ENCODE measurements at regions not wholly inside any gene's neighbourhood (a gene's known extent, or its start where the extent isn't known, plus 50 kb on each side); places are given as distances from the start of the nearest gene placed in this dataset.
A peak's percentile ranks its signal among the peaks of the same experiment; 100 is the strongest.

- Mint-ChIP-seq H3K9me3 (no peaks in the 10 kb centered on the region), H3K27me3 (ENCODE audit: low read depth) (peaks cover 2% of the 10 kb centered on the region), H3K36me3 (ENCODE audit: low read depth) (no peaks in the 10 kb centered on the region), H3K4me3 (no peak overlapping the region), H3K4me1 (peaks cover 32% of the 10 kb centered on the region), H3K27ac (ENCODE audit: unreplicated experiment) (no peak overlapping the region)
- no peak for TF ChIP-seq CTCF (conservative IDR thresholded peaks at IDR 0.05)
- DNase-seq (ENCODE audit: low read depth, low spot score), result no peak
These were observed 173.9 kb downstream of the FOXO1 start for GRCh38 chr13:40492511-40492910.

GRCh38 chr13:40494513-40494912 lies 171.9 kb downstream of the FOXO1 start:
- Mint-ChIP-seq H3K36me3 (ENCODE audit: low read depth) (no peaks in the 10 kb centered on the region), H3K27ac (ENCODE audit: unreplicated experiment) (peak overlapping the region; percentile 75), H3K4me1 (peaks cover 39% of the 10 kb centered on the region), H3K27me3 (ENCODE audit: low read depth) (peaks cover under 1% of the 10 kb centered on the region), H3K9me3 (no peaks in the 10 kb centered on the region), H3K4me3 (no peak overlapping the region)
- DNase-seq (ENCODE audit: low read depth, low spot score), result no peak
- no peak for TF ChIP-seq CTCF (conservative IDR thresholded peaks at IDR 0.05)

- H3K4me1 Mint-ChIP-seq, result peaks cover 39% of the 10 kb centered on the region
- H3K36me3 Mint-ChIP-seq (ENCODE audit: low read depth), result no peaks in the 10 kb centered on the region
- no peak for DNase-seq (ENCODE audit: low read depth, low spot score)
- H3K27me3 Mint-ChIP-seq (ENCODE audit: low read depth), result no peaks in the 10 kb centered on the region
- no peaks in the 10 kb centered on the region for H3K9me3 Mint-ChIP-seq
- H3K4me3 Mint-ChIP-seq, result no peak overlapping the region
- no peak for TF ChIP-seq CTCF (conservative IDR thresholded peaks at IDR 0.05)
- H3K27ac Mint-ChIP-seq (ENCODE audit: unreplicated experiment), result no peak overlapping the region
These were observed 171.4 kb downstream of the FOXO1 start for GRCh38 chr13:40494946-40495620.

GRCh38 chr13:40495621-40496001 lies 170.8 kb downstream of the FOXO1 start:
- H3K27me3 Mint-ChIP-seq (ENCODE audit: low read depth), result no peaks in the 10 kb centered on the region
- no peak overlapping the region for H3K27ac Mint-ChIP-seq (ENCODE audit: unreplicated experiment)
- TF ChIP-seq CTCF (conservative IDR thresholded peaks at IDR 0.05), result no peak
- no peaks in the 10 kb centered on the region for H3K9me3 Mint-ChIP-seq
- H3K36me3 Mint-ChIP-seq (ENCODE audit: low read depth), result no peaks in the 10 kb centered on the region
- no peak for DNase-seq (ENCODE audit: low read depth, low spot score)
- H3K4me3 Mint-ChIP-seq, result no peak overlapping the region
- peaks cover 39% of the 10 kb centered on the region for H3K4me1 Mint-ChIP-seq

GRCh38 chr13:40496035-40496810 lies 170.2 kb downstream of the FOXO1 start:
- no peak for TF ChIP-seq CTCF (conservative IDR thresholded peaks at IDR 0.05)
- H3K4me1 Mint-ChIP-seq, result peaks cover 39% of the 10 kb centered on the region
- DNase-seq (ENCODE audit: low read depth, low spot score), result no peak
- H3K36me3 Mint-ChIP-seq (ENCODE audit: low read depth), result no peaks in the 10 kb centered on the region
- H3K9me3 Mint-ChIP-seq, result no peaks in the 10 kb centered on the region
- no peak overlapping the region for H3K4me3 Mint-ChIP-seq
- no peaks in the 10 kb centered on the region for H3K27me3 Mint-ChIP-seq (ENCODE audit: low read depth)
- no peak overlapping the region for H3K27ac Mint-ChIP-seq (ENCODE audit: unreplicated experiment)

Data from neural crest cell (in vitro differentiated cells).